ENCODE measurements at regions not wholly inside any gene's neighbourhood (a gene's known extent, or its start where the extent isn't known, plus 50 kb on each side); places are given as distances from the start of the nearest gene placed in this dataset.

DNA sequence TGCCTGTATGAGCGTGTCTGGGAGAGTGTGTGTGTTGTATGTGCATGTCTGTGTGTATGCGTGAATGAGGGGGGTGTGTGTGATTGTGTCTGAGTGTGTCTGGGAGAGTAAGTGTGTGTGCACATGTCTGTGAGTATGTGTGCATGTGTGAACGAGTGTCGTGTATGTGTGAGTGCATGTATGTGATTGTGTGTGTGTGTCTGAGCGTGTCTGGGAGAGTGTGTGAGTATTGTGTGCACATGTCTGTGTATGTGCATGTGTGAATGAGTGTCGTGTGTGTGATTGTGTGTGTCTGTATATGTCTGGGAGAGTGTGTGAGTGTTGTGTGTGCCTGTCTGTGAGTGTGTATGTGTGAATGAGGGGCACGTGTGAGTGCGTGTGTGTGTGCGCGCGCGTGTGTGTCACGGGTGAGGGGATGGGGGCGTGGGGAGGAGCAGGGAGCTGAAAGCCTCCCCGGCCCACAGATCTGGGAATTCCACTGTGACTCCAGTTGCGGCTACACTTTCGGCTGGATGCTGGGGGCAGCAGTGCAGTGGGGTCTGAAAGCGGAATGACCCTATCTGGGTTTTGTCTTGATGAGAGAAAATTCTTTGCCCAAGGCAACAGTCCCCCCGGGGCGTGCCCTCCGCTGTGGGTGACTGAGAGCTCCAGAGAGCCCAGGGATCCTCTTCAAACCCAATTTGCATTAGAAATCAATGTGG lies 138.1 kb upstream of the MED13L start:
- TF ChIP-seq POLR2AphosphoS5 (IDR thresholded peaks at IDR 0.05; ENCODE audit: low read depth, low read length) (no peak), POLR2A (IDR thresholded peaks at IDR 0.05; ENCODE audit: low read depth, low read length) (no peak), TAF1 (IDR thresholded peaks at IDR 0.05; ENCODE audit: borderline replicate concordance, low read depth, low read length) (no peak)
- FAIRE-seq (no peak), DNase-seq (ENCODE audit: insufficient read length) (no peak)

DNA sequence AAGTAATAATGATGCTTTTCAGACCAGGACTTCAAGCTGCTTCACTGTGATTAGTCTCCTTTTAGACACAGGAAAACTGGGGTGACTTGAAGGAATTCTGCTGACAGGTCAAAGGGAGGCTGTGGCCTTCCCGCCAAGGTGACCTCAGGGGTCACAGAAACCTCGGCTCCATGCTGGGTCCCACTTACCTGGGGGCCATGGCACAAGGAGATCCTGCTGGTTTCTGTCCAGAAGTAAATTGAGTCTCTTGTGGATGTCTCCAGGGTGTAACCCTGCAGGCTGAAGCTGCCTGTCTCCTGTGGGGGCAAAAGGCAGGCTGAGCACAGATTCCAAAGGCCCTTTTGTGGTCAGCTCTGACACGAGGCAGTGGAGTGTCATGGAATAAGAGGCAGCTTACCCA lies 138.7 kb upstream of the MED13L start:
- DNase-seq (ENCODE audit: insufficient read length) (no peak), FAIRE-seq (no peak)
- TF ChIP-seq POLR2AphosphoS5 (IDR thresholded peaks at IDR 0.05; ENCODE audit: low read depth, low read length) (no peak), TAF1 (IDR thresholded peaks at IDR 0.05; ENCODE audit: borderline replicate concordance, low read depth, low read length) (no peak), POLR2A (IDR thresholded peaks at IDR 0.05; ENCODE audit: low read depth, low read length) (no peak)

DNA sequence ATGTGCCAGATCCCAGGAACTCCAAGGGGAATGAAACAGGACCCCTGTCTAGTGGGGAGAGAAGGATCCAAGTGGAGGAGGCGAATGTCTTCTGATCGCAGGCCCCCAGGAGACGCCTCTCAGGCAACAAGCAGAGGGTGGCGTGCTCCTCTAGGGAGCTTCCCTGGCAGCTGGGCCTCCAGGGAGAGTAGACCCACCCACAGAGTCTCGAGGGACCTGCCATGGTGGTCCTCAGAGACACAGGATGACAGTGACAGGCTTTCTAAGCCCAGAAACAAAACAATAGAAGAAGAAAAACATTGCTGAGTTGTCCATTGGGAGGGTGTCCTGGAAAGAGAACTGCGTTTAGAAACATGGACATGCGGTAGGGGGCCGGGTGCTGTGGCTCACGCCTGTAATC lies 140.6 kb upstream of the MAP1LC3B2 start:
- no peak for TF ChIP-seq TAF1 (IDR thresholded peaks at IDR 0.05; ENCODE audit: borderline replicate concordance, low read depth, low read length)
- TF ChIP-seq POLR2AphosphoS5 (IDR thresholded peaks at IDR 0.05; ENCODE audit: low read depth, low read length): no peak
- TF ChIP-seq POLR2A (IDR thresholded peaks at IDR 0.05; ENCODE audit: low read depth, low read length): no peak
- no peak for FAIRE-seq
- DNase-seq (ENCODE audit: insufficient read length): no peak

DNA sequence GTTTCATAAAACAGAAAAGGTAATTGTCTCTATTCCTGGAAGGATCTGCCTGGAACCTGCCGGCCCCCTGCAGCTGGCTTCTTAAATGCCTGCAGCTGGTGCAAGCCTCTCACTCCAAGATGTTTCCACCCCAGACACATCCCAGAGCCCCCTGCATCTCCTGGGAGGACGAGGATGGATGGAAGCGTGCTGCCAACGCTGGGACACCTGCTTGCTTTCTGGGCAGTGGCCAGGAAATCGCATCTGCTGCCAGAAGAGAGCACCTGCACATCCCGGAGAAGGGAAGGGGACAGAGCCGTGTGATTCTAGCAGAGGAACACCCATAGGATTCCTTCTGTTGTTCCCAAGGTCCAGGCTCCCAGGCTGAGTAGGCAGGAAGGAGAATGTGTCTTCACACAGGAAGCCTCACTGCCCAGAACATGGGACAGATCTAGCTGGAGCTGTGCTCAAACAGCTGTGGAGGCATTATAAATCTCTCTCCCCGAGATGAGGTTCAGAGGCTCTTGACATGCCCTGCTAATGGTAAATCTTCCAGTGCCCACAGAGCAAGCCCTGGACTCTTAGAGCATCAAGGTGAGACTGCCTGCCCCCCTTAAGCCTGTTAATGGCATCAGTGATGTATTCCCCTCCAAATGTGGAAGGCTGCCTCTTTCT lies 138.8 kb upstream of the MAP1LC3B2 start:
- DNase-seq (ENCODE audit: insufficient read length) (no peak), FAIRE-seq (no peak)
- no peak for TF ChIP-seq POLR2AphosphoS5 (IDR thresholded peaks at IDR 0.05; ENCODE audit: low read depth, low read length)
- TF ChIP-seq POLR2A (IDR thresholded peaks at IDR 0.05; ENCODE audit: low read depth, low read length): no peak
- TF ChIP-seq TAF1 (IDR thresholded peaks at IDR 0.05; ENCODE audit: borderline replicate concordance, low read depth, low read length): no peak

DNA sequence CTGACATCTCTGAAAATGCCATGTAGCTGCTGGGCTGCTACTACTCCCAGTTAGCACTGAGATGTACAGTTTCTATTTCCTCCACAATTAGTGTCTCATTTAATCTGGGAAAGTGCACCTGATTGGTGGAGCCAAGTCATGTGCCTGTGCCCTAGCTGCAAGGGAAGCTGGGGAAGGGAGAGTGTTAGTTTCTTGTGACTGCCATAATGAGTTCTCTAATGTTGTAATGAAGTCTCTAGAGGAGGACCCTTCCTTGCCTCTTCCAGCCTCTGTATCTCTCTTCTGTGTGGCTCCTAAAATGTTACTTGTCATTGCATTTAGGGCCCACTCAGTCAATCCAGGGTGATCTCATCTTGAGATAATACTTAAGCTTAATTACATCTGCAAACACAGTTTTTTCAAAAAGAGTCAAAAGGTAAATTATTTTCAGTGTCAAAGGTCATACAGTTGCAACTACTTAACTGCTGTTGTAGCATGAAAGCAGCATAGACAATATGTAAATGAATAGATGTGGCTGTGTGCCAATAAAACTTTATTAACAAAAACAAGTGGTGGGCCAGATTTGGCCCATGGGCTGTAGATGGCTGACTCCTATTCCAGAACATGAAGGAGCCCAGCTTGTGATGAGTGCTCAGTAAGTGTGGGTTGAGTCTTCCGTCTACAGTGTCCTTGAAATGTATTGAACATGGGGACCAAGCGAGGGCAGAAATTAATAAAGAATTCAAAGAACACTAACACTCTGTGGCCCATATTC lies 137.2 kb upstream of the MAP1LC3B2 start:
- no peak for TF ChIP-seq TAF1 (IDR thresholded peaks at IDR 0.05; ENCODE audit: borderline replicate concordance, low read depth, low read length)
- TF ChIP-seq POLR2A (IDR thresholded peaks at IDR 0.05; ENCODE audit: low read depth, low read length): no peak
- no peak for TF ChIP-seq POLR2AphosphoS5 (IDR thresholded peaks at IDR 0.05; ENCODE audit: low read depth, low read length)
- FAIRE-seq: no peak
- DNase-seq (ENCODE audit: insufficient read length): no peak

DNA sequence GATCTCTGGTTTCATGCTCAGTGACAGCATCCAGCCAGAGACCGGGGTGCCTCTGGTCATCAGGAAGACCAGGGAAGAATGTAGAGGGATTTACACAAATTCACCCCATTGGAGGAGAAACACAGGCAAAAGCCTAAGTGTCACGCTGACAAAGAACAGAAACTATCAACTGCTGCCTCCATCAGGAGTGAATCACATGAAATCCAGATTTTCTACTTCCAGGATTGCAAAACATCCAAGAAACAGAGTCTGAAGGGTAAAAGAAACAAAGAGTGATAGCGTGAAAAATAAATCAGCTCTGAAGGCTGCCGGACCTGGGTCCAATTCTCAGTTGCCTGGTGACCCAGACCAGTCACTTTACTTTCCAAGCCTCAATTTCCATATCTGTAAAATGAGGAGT lies 136.1 kb upstream of the MAP1LC3B2 start:
- no peak for FAIRE-seq
- DNase-seq (ENCODE audit: insufficient read length): no peak
- TF ChIP-seq POLR2AphosphoS5 (IDR thresholded peaks at IDR 0.05; ENCODE audit: low read depth, low read length) (no peak), TAF1 (IDR thresholded peaks at IDR 0.05; ENCODE audit: borderline replicate concordance, low read depth, low read length) (no peak), POLR2A (IDR thresholded peaks at IDR 0.05; ENCODE audit: low read depth, low read length) (no peak)

DNA sequence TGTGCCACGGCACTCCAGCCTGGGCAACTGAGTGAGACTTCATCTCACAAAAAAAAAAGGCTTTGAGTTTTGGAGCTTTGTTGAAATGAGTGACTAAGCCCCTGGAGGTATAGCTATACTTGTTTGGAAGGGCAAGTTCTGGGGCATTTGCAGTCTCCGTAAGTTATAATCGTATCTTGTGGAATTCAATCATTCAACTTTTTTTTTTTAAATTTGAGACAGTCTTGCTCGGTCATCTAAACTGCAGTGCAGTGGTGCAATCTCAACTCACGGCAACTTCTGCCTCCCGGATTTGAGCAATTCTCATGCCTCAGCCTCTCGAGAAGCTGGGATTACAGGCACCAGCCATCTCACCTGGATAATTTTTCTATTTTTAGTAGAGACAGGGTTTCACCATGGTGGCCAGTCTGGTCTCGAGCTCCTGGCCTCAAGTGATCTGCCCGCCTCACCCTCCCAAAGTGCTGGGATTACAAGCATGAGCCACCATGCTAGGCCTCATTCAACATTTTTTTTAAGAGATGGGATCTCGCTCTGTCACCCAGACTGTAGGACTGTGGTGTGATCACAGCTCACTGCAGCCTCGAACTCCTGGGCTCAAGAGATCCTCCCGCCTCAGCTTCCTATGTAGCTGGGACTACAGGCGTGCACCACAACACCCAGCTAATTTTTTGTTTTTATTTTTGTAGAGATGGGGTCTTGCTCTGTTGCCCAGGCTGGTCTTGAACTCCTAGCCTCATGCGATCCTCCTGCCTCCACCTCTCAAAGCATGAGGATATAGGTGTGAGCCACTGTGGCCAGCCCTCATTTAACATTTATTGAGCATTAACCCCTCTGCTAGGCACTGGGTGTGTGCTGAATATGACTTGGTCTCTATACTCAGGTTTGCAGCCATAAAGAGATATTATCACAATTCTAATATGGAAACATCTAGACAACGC lies 133.7 kb upstream of the MAP1LC3B2 start:
- TF ChIP-seq TAF1 (IDR thresholded peaks at IDR 0.05; ENCODE audit: borderline replicate concordance, low read depth, low read length) (no peak), POLR2AphosphoS5 (IDR thresholded peaks at IDR 0.05; ENCODE audit: low read depth, low read length) (no peak), POLR2A (IDR thresholded peaks at IDR 0.05; ENCODE audit: low read depth, low read length) (no peak)
- FAIRE-seq (no peak), DNase-seq (ENCODE audit: insufficient read length) (no peak)

DNA sequence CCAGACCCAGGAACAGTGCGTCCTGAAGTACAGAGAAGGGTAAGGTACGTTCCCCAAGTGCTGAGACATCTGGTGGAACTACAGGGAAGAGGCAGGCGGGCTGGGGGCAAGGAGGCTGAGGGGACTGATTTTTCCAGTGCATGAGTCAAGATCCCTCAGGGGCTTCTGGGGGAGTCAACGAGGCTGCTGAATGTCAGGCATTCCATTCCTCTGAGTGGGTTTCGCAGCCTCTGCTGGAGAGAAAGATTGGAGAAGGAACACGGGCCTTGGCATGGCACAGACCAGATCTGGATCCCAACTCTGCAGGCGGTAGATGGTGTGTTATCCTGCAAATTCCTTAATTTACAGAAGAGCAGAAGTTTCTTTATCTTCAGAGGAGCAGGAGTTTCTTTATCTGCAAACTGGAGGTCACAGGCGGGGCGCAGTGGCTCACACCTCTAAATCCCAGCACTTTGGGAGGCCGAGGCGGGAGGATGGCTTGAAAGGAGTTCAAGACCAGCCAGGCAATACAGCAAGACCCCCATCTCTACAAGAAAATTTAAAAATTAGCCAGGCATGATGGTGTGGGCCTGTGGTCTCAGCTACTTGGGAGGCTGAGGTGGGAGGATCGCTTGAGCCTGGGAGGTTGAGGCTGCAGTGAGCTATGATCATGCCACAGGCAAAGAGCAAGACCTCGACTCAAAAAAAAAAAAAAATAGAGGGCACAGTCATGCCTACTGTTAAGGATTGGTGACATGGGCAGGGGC lies 132.6 kb upstream of the MAP1LC3B2 start:
- DNase-seq (ENCODE audit: insufficient read length): no peak
- FAIRE-seq: no peak
- TF ChIP-seq POLR2AphosphoS5 (IDR thresholded peaks at IDR 0.05; ENCODE audit: low read depth, low read length) (no peak), POLR2A (IDR thresholded peaks at IDR 0.05; ENCODE audit: low read depth, low read length) (no peak), TAF1 (IDR thresholded peaks at IDR 0.05; ENCODE audit: borderline replicate concordance, low read depth, low read length) (no peak)

DNA sequence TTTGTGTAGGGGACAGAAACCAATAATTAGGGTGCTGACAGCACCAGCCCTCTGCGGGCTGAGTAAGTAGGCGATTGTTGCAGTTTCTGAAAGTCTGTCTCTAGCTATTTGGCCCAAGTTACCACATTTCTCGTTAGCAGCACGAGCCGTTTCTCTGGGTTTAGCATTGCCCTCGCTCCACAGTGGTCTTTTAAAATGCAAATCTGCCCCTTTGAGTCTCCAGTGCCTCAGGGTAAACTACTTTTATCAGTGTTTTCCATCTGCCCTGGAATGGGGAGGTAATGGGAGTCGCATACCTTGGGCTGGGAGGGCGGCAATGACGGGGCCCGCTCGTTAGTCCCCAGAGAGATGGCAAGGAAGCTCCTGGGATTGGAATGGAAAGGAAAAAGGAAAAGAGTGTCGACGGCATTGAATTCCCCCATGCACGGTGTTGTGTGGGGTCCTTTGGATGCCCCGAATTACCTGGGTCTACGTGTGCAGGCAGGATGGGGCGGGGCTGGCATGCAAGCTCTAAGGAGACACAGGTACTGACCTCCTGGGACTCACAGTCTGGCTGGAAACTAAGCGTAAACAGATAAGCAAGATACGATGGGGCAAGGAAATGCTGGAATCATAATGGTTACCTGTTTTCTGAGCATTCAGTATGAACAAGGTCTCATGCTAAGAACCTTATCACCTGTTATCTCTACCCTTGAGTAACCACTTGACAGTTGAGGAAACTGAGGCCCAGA lies 131.8 kb upstream of the MAP1LC3B2 start:
- FAIRE-seq: no peak
- TF ChIP-seq TAF1 (IDR thresholded peaks at IDR 0.05; ENCODE audit: borderline replicate concordance, low read depth, low read length) (no peak), POLR2A (IDR thresholded peaks at IDR 0.05; ENCODE audit: low read depth, low read length) (no peak), POLR2AphosphoS5 (IDR thresholded peaks at IDR 0.05; ENCODE audit: low read depth, low read length) (no peak)
- DNase-seq (ENCODE audit: insufficient read length): no peak
